HG02943 (cell line): ENCODE measurements at regions not wholly inside any gene's neighbourhood (a gene's known extent, or its start where the extent isn't known, plus 50 kb on each side); places are given as distances from the start of the nearest gene placed in this dataset.

Source experiments
- ATAC-seq: cut with Tn5 transposase; IDR thresholded peaks from one replicate; pipeline ENCODE4 v1.9.1; 2021; ENCODE audit warnings: mild to moderate bottlenecking, low read depth, moderate library complexity; ENCODE audit not compliant: unreplicated experiment

GRCh38 chr5:57863661-57864060 lies 381.1 kb upstream of the ACTBL2 start:
- ATAC-seq = no peak

- no peak for ATAC-seq
Observed at GRCh38 chr5:57862942-57863341, 380.3 kb upstream of the ACTBL2 start.

GRCh38 chr5:57862471-57862911 lies 379.9 kb upstream of the ACTBL2 start:
- no peak for ATAC-seq

- no peak for ATAC-seq
Observed at GRCh38 chr5:57859626-57860025, 377.0 kb upstream of the ACTBL2 start.

- ATAC-seq = no peak
Observed at GRCh38 chr5:57858905-57859304, 376.3 kb upstream of the ACTBL2 start.

- ATAC-seq = no peak
Observed at GRCh38 chr5:57857696-57858095, 375.1 kb upstream of the ACTBL2 start.

GRCh38 chr5:57855831-57856230 lies 373.2 kb upstream of the ACTBL2 start:
- ATAC-seq = no peak

GRCh38 chr5:57853929-57854697 lies 371.5 kb upstream of the ACTBL2 start:
- ATAC-seq = no peak

- ATAC-seq = no peak
Observed at GRCh38 chr5:57850109-57850508, 367.5 kb upstream of the ACTBL2 start.

GRCh38 chr5:57845025-57845424 lies 362.4 kb upstream of the ACTBL2 start:
- ATAC-seq = no peak

GRCh38 chr5:57844410-57844809 lies 361.8 kb upstream of the ACTBL2 start:
- no peak for ATAC-seq

- ATAC-seq = no peak
Observed at GRCh38 chr5:57843059-57843367, 360.4 kb upstream of the ACTBL2 start.

- ATAC-seq = no peak
Observed at GRCh38 chr5:57842364-57843058, 359.9 kb upstream of the ACTBL2 start.

- ATAC-seq = no peak
Observed at GRCh38 chr5:57841676-57842363, 359.2 kb upstream of the ACTBL2 start.

GRCh38 chr5:57839437-57840079 lies 356.9 kb upstream of the ACTBL2 start:
- ATAC-seq = no peak

GRCh38 chr5:57839025-57839424 lies 356.4 kb upstream of the ACTBL2 start:
- no peak for ATAC-seq

GRCh38 chr5:57836921-57837320 lies 354.3 kb upstream of the ACTBL2 start:
- no peak for ATAC-seq

- ATAC-seq = no peak
Observed at GRCh38 chr5:57836331-57836730, 353.7 kb upstream of the ACTBL2 start.

GRCh38 chr5:57834829-57835608 lies 352.4 kb upstream of the ACTBL2 start:
- no peak for ATAC-seq

GRCh38 chr5:57833489-57833888 lies 350.9 kb upstream of the ACTBL2 start:
- no peak for ATAC-seq
